ENCODE measurements at regions not wholly inside any gene's neighbourhood (a gene's known extent, or its start where the extent isn't known, plus 50 kb on each side); places are given as distances from the start of the nearest gene placed in this dataset.

DNA sequence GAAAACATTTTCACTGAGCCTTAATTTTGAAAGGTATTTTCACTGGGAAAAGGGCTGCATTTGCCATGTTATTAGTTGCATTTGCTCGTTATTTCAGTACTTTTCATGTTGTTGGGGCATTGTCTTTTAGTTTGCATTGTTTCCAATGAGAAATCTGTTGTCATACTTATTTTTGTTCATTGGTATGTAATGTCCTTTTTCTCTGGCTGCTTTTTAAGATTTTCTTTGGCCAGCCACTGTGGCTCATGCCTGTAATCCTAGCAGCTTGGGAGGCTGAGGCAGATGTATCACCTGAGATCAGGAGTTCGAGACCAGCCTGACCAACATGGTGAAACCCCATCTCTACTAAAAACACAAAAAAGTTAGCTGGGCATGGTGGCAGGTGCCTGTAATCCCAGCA, 379.9 kb downstream of the SAMD5 start:
- H3K27me3 ChIP-seq (ENCODE audit: control insufficient read depth, insufficient read depth, low read length) = no peaks in the 10 kb centered on the region
- H3K36me3 ChIP-seq (ENCODE audit: control insufficient read depth, insufficient read depth, low read length) = no peaks in the 10 kb centered on the region
- H3K4me3 ChIP-seq (ENCODE audit: low read depth, low read length) = no peak overlapping the region
- H3K9ac ChIP-seq (ENCODE audit: low read length) = no peak overlapping the region
- no peaks in the 10 kb centered on the region for H3K9me3 ChIP-seq (ENCODE audit: control insufficient read depth, insufficient read depth, low read depth, low read length)
- no peak overlapping the region for H3K27ac ChIP-seq (ENCODE audit: low read depth, low read length)
- no peaks in the 10 kb centered on the region for H3K4me1 ChIP-seq (ENCODE audit: control insufficient read depth, insufficient read depth, low read length)

DNA sequence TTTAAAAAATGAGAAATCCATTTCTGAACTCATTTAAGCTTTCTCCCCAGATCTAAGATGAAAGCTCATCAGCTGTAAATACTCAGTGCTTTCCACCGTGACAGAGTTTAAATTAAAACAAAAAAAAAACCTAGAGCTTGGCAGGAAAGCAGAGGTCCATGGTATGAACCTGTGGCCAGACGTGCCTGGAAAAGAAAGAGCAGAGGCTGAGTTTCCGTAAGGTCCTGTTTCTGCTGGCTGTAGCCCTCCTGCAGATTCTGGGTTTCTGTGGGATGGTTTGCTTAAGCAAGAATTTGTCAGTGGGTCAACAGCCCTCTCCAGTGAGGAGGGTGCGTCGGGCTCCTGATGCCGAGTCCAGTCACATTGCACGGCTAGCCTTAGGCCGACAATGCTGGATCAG, 383.2 kb downstream of the SAMD5 start:
- no peaks in the 10 kb centered on the region for H3K9me3 ChIP-seq (ENCODE audit: control insufficient read depth, insufficient read depth, low read depth, low read length)
- no peak overlapping the region for H3K9ac ChIP-seq (ENCODE audit: low read length)
- H3K27me3 ChIP-seq (ENCODE audit: control insufficient read depth, insufficient read depth, low read length) = no peaks in the 10 kb centered on the region
- no peaks in the 10 kb centered on the region for H3K4me1 ChIP-seq (ENCODE audit: control insufficient read depth, insufficient read depth, low read length)
- H3K36me3 ChIP-seq (ENCODE audit: control insufficient read depth, insufficient read depth, low read length) = no peaks in the 10 kb centered on the region
- H3K27ac ChIP-seq (ENCODE audit: low read depth, low read length) = no peak overlapping the region
- H3K4me3 ChIP-seq (ENCODE audit: low read depth, low read length) = no peak overlapping the region

DNA sequence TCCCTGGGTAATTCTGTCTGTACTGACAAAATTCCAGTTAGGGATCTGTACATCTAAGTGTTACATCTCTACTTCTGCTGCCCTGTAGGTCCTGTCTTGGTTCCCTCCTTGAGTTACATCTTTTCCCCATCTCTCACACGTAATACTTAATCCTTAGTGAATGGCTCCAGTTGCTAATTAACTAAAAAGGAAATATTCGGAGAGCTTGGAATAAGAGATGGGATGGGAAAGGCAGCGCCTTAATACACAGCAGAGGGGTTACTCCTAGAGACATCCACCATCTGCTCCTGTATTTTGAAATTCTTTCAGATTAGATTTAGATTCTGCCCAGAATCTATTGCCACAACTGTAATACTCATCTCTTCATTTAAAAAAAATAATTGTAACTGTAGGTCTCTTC, 384.0 kb downstream of the SAMD5 start:
- H3K9ac ChIP-seq (ENCODE audit: low read length) = no peak overlapping the region
- H3K9me3 ChIP-seq (ENCODE audit: control insufficient read depth, insufficient read depth, low read depth, low read length) = no peaks in the 10 kb centered on the region
- no peak overlapping the region for H3K27ac ChIP-seq (ENCODE audit: low read depth, low read length)
- H3K27me3 ChIP-seq (ENCODE audit: control insufficient read depth, insufficient read depth, low read length) = no peaks in the 10 kb centered on the region
- H3K36me3 ChIP-seq (ENCODE audit: control insufficient read depth, insufficient read depth, low read length) = no peaks in the 10 kb centered on the region
- H3K4me3 ChIP-seq (ENCODE audit: low read depth, low read length) = no peak overlapping the region
- no peaks in the 10 kb centered on the region for H3K4me1 ChIP-seq (ENCODE audit: control insufficient read depth, insufficient read depth, low read length)

DNA sequence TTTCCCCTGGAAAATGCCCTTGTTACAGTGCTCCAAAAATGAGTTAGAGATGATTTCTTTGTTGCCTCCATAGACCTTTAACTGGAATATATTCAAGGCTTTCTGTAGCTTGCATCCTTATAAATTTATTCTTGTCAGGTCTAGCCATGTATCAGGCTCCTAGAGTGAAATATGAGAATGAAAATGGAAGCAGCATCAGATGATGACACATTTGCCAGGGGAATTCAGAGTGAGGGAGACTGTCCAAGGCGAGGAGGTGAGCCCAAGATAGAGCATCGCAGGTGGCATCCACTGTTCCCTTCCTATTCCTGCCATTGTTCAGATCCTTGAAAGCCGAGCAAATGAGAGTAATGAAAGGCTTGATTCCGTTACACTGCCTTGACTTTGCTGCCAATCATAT, 386.8 kb downstream of the SAMD5 start:
- no peaks in the 10 kb centered on the region for H3K9me3 ChIP-seq (ENCODE audit: control insufficient read depth, insufficient read depth, low read depth, low read length)
- no peak overlapping the region for H3K9ac ChIP-seq (ENCODE audit: low read length)
- H3K4me3 ChIP-seq (ENCODE audit: low read depth, low read length) = no peak overlapping the region
- no peaks in the 10 kb centered on the region for H3K27me3 ChIP-seq (ENCODE audit: control insufficient read depth, insufficient read depth, low read length)
- no peak overlapping the region for H3K27ac ChIP-seq (ENCODE audit: low read depth, low read length)
- no peaks in the 10 kb centered on the region for H3K4me1 ChIP-seq (ENCODE audit: control insufficient read depth, insufficient read depth, low read length)
- H3K36me3 ChIP-seq (ENCODE audit: control insufficient read depth, insufficient read depth, low read length) = no peaks in the 10 kb centered on the region

DNA sequence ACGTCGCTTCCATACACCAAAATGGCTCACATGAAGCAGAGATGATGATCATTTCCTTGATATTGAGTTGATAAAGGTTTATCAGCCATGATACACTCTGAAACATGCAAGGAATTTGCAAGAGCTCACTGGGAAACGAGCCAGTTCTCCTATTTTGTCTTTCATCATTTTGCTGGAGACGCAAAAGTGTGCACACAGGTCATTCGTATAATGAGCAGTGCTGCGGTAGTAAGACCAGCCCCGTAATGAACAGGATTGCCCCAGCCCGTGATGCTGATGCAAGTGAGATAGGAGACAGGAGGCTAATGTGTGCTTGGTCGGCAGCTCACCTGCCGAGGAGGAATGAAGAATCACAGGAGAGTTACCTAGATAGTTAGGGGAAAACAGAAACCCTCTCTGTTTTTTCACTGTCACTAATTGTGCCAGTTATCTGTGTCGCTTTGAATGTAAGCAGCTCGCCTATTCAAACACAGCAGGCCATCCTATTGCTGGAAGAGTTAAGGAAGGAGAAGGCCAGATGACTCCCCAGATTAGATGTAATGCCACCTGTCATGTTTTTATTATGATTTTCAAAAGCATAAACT, 391.8 kb downstream of the SAMD5 start:
- Histone ChIP-seq H3K9me3 (ENCODE audit: control insufficient read depth, insufficient read depth, low read depth, low read length) (no peaks in the 10 kb centered on the region), H3K27ac (ENCODE audit: low read depth, low read length) (no peak overlapping the region), H3K4me1 (ENCODE audit: control insufficient read depth, insufficient read depth, low read length) (no peaks in the 10 kb centered on the region)

DNA sequence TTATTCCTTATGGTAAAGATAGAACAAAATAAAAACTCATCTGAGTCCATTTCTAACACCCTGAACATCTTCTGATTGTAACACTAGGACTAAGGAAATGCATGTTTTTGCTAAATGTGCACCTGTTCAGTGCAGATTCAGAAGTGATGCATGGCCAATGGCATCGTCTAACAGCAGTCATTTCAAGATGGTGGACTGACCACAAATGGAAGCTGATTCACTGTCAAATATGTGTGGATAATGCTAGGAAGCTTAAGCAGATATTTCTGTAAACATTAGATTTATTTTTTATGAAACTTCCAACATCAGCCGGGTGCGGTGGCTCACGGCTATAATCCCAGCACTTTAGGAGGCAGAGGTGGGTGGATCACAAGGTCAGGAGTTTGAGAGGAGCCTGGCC, 394.8 kb downstream of the SAMD5 start:
- Histone ChIP-seq H3K4me1 (ENCODE audit: control insufficient read depth, insufficient read depth, low read length) (no peaks in the 10 kb centered on the region), H3K9me3 (ENCODE audit: control insufficient read depth, insufficient read depth, low read depth, low read length) (no peaks in the 10 kb centered on the region), H3K27ac (ENCODE audit: low read depth, low read length) (no peak overlapping the region), H3K9ac (ENCODE audit: low read length) (no peak overlapping the region), H3K4me3 (ENCODE audit: low read depth, low read length) (no peak overlapping the region), H3K27me3 (ENCODE audit: control insufficient read depth, insufficient read depth, low read length) (no peaks in the 10 kb centered on the region), H3K36me3 (ENCODE audit: control insufficient read depth, insufficient read depth, low read length) (no peaks in the 10 kb centered on the region)

More for the DNA sequence above, 391.8 kb downstream of the SAMD5 start:
- no peaks in the 10 kb centered on the region for H3K36me3 ChIP-seq (ENCODE audit: control insufficient read depth, insufficient read depth, low read length)
- H3K27me3 ChIP-seq (ENCODE audit: control insufficient read depth, insufficient read depth, low read length) = no peaks in the 10 kb centered on the region
- H3K4me3 ChIP-seq (ENCODE audit: low read depth, low read length) = no peak overlapping the region
- H3K9ac ChIP-seq (ENCODE audit: low read length) = no peak overlapping the region

DNA sequence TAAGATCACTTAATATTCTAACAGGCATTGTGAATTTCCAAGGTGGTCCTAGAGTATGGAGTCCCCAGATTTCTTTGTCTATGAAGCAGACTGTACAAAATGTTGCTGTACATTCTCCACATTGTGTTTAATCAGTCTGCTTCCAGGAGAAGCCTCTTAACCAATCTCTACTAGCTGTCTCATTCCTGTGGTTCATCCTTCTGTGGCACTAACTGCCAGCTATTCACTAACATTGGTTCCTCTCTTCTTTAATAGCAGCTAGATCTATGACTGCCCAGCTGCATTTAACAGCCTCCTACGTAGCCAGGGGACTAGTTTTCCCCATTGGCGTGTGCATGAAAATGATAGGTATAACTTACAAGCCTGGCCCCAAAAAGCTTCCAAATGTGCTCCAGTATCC, 395.4 kb downstream of the SAMD5 start:
- H3K4me3 ChIP-seq (ENCODE audit: low read depth, low read length) = no peak overlapping the region
- no peak overlapping the region for H3K27ac ChIP-seq (ENCODE audit: low read depth, low read length)
- H3K4me1 ChIP-seq (ENCODE audit: control insufficient read depth, insufficient read depth, low read length) = no peaks in the 10 kb centered on the region
- no peaks in the 10 kb centered on the region for H3K27me3 ChIP-seq (ENCODE audit: control insufficient read depth, insufficient read depth, low read length)
- no peak overlapping the region for H3K9ac ChIP-seq (ENCODE audit: low read length)
- H3K9me3 ChIP-seq (ENCODE audit: control insufficient read depth, insufficient read depth, low read depth, low read length) = no peaks in the 10 kb centered on the region
- no peaks in the 10 kb centered on the region for H3K36me3 ChIP-seq (ENCODE audit: control insufficient read depth, insufficient read depth, low read length)

DNA sequence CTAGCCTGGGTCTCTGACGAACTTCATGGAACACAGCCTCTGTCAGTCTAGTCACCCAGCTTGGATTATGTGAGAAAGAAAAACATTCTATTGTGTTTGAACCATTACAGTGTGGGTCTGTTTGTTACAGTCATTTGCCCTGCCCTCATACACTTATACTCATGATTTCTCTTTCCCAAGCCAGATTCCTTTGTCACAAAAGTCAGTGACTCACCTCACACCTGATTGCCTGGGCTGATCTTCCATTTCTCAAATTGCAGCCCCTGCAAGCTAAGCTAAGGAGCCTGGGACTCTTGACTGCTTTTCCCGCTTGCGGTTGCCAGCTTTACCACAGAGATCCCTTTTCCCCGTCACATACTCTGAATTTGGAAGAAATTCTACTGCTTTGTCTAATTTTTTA, 395.9 kb downstream of the SAMD5 start:
- Histone ChIP-seq H3K27me3 (ENCODE audit: control insufficient read depth, insufficient read depth, low read length) (no peaks in the 10 kb centered on the region), H3K4me3 (ENCODE audit: low read depth, low read length) (no peak overlapping the region), H3K9ac (ENCODE audit: low read length) (no peak overlapping the region), H3K9me3 (ENCODE audit: control insufficient read depth, insufficient read depth, low read depth, low read length) (no peaks in the 10 kb centered on the region), H3K27ac (ENCODE audit: low read depth, low read length) (no peak overlapping the region), H3K4me1 (ENCODE audit: control insufficient read depth, insufficient read depth, low read length) (no peaks in the 10 kb centered on the region), H3K36me3 (ENCODE audit: control insufficient read depth, insufficient read depth, low read length) (no peaks in the 10 kb centered on the region)

DNA sequence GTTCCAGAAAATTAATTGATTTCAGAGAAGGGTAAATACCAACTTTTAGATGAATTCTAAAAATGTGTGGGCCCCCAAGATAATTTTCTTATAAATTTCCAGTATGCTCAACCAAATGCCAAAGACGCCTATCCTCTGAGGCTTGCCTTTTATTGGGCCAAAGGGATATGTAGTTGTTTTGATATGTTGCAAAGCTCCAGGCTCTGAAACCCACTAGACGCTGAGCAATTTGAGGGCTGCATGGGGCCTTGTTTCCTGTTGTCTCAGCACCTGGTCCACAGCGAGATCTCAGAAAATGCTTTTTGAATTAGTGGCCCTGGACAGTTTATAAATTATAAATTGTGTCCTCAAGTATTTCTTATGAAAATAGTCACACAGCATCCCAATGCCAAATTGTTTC, 397.2 kb downstream of the SAMD5 start:
- Histone ChIP-seq H3K4me1 (ENCODE audit: control insufficient read depth, insufficient read depth, low read length) (no peaks in the 10 kb centered on the region), H3K4me3 (ENCODE audit: low read depth, low read length) (no peak overlapping the region), H3K9me3 (ENCODE audit: control insufficient read depth, insufficient read depth, low read depth, low read length) (no peaks in the 10 kb centered on the region), H3K9ac (ENCODE audit: low read length) (no peak overlapping the region), H3K27me3 (ENCODE audit: control insufficient read depth, insufficient read depth, low read length) (no peaks in the 10 kb centered on the region), H3K27ac (ENCODE audit: low read depth, low read length) (no peak overlapping the region), H3K36me3 (ENCODE audit: control insufficient read depth, insufficient read depth, low read length) (no peaks in the 10 kb centered on the region)

DNA sequence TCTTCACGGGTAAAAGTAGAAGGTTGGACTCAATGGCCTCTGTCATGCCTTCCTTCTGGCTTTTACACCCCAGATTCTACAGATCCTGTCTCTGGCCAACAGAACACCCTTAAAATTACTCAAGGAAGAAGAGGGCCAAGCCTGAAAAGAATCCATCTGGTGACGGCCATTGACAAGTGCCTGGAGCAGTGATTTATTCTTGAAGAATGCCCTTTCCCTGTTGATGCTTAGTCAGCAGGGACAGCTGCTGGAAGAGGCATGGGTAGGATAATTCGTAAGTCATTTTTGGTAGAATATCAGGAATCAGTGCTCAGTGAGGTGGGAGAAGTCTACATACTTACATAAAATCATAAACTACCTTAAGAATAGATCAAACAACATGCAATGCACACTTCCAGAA, 397.9 kb downstream of the SAMD5 start:
- H3K4me1 ChIP-seq (ENCODE audit: control insufficient read depth, insufficient read depth, low read length) = no peaks in the 10 kb centered on the region
- H3K27me3 ChIP-seq (ENCODE audit: control insufficient read depth, insufficient read depth, low read length) = no peaks in the 10 kb centered on the region
- no peak overlapping the region for H3K9ac ChIP-seq (ENCODE audit: low read length)
- no peaks in the 10 kb centered on the region for H3K9me3 ChIP-seq (ENCODE audit: control insufficient read depth, insufficient read depth, low read depth, low read length)
- no peak overlapping the region for H3K27ac ChIP-seq (ENCODE audit: low read depth, low read length)
- H3K4me3 ChIP-seq (ENCODE audit: low read depth, low read length) = no peak overlapping the region
- H3K36me3 ChIP-seq (ENCODE audit: control insufficient read depth, insufficient read depth, low read length) = no peaks in the 10 kb centered on the region

DNA sequence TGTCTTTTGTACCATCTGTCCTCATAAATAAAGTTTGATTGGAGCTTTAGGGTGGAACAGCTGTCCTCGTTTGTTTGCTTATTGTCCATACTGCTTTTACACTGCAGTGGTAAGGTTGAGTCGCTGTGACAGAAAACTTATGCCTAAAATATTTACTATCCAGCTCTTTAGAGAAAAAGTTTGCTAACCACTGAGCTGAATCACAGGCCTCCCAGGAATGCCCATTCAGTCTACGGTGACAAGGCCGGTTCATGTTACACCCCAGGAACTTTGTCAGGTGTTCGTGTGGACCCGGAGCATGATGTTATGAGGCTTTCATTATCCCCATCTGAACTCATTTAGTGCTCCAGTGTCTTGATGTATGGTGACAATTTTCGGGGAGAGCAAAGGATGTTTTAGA, 401.1 kb downstream of the SAMD5 start:
- no peaks in the 10 kb centered on the region for H3K36me3 ChIP-seq (ENCODE audit: control insufficient read depth, insufficient read depth, low read length)
- no peaks in the 10 kb centered on the region for H3K9me3 ChIP-seq (ENCODE audit: control insufficient read depth, insufficient read depth, low read depth, low read length)
- no peaks in the 10 kb centered on the region for H3K4me1 ChIP-seq (ENCODE audit: control insufficient read depth, insufficient read depth, low read length)
- no peak overlapping the region for H3K4me3 ChIP-seq (ENCODE audit: low read depth, low read length)
- H3K27ac ChIP-seq (ENCODE audit: low read depth, low read length) = no peak overlapping the region
- H3K27me3 ChIP-seq (ENCODE audit: control insufficient read depth, insufficient read depth, low read length) = no peaks in the 10 kb centered on the region
- H3K9ac ChIP-seq (ENCODE audit: low read length) = no peak overlapping the region

DNA sequence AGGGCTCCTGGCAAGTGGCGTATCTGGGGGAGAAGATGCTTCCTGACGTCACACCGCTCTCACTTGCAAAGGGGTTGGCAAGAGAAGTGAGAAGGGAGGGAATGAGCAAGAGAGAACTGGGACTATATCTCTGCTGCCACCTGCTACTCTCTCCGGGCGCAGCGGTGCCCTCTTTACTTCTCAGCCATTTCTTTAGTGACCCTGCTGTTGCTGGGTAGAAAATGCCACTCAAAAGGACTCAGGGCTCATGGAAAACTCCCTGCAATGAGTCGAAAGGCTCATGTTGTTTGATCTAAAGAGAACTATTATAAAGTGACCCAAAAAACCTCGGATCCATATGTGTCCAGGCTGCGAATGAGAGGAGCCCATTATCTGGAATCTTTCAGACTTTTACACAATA, 401.8 kb downstream of the SAMD5 start:
- H3K36me3 ChIP-seq (ENCODE audit: control insufficient read depth, insufficient read depth, low read length) = no peaks in the 10 kb centered on the region
- no peaks in the 10 kb centered on the region for H3K9me3 ChIP-seq (ENCODE audit: control insufficient read depth, insufficient read depth, low read depth, low read length)
- H3K4me3 ChIP-seq (ENCODE audit: low read depth, low read length) = no peak overlapping the region
- no peak overlapping the region for H3K27ac ChIP-seq (ENCODE audit: low read depth, low read length)
- no peaks in the 10 kb centered on the region for H3K27me3 ChIP-seq (ENCODE audit: control insufficient read depth, insufficient read depth, low read length)
- H3K9ac ChIP-seq (ENCODE audit: low read length) = no peak overlapping the region
- no peaks in the 10 kb centered on the region for H3K4me1 ChIP-seq (ENCODE audit: control insufficient read depth, insufficient read depth, low read length)
